CD4-positive, CD25-positive, alpha-beta regulatory T cell (primary cell): ENCODE measurements at regions not wholly inside any gene's neighbourhood (a gene's known extent, or its start where the extent isn't known, plus 50 kb on each side); places are given as distances from the start of the nearest gene placed in this dataset.

Experiments used
- ATAC-seq, 2 donors: fragments of 150-1000 bp; cut with Tn5 transposase; one replicate each; pipeline ENCODE4 v1.10.0; 2021; ENCODE audit warnings: low read depth in 2 of 2, moderate number of reproducible peaks in 2 of 2, moderate library complexity in 1 of 2
- DNase-seq, 3 donors: peaks; one replicate each; pipeline versions ENCODE4 v3.0.0 to v3.0.0-alpha.2; 2012 to 2022; ENCODE audit warnings: mixed read lengths in 1 of 3
- H3K27ac ChIP-seq: one replicate; pipeline ENCODE4 v1.7.0; 2013; ENCODE audit warnings: mild to moderate bottlenecking, low read length; ENCODE audit not compliant: insufficient read depth, poor library complexity, severe bottlenecking
- H3K27me3 ChIP-seq: one replicate; pipeline ENCODE4 v1.7.0; 2013; ENCODE audit warnings: low read length; ENCODE audit not compliant: control insufficient read depth, insufficient read depth
- H3K36me3 ChIP-seq: one replicate; pipeline ENCODE4 v1.7.0; 2013; ENCODE audit warnings: mild to moderate bottlenecking, low read length, moderate library complexity; ENCODE audit not compliant: control insufficient read depth, insufficient read depth
- H3K4me1 ChIP-seq: 2 replicates; pipeline ENCODE4 v1.7.0; 2013; ENCODE audit warnings: mild to moderate bottlenecking, low read length; ENCODE audit not compliant: insufficient read depth, control insufficient read depth, poor library complexity, severe bottlenecking
- H3K4me3 ChIP-seq: one replicate; pipeline ENCODE4 v1.7.0; 2013; ENCODE audit warnings: low read depth, mild to moderate bottlenecking, low read length, moderate library complexity
- H3K9me3 ChIP-seq, 2 experiments: 1 replicate in 1 of 2; 2 replicates in 1 of 2; pipeline ENCODE4 v1.7.0; 2013; ENCODE audit warnings: low read length in 2 of 2, mild to moderate bottlenecking in 1 of 2, moderate library complexity in 1 of 2; ENCODE audit not compliant: control insufficient read depth in 2 of 2
- H3K27ac Mint-ChIP-seq, 3 donors: one replicate each; pipeline ENCODE4 v1.8.0; 2020 to 2022; ENCODE audit warnings: mild to moderate bottlenecking in 3 of 3, mixed read lengths in 3 of 3, moderate library complexity in 2 of 3
- H3K27me3 Mint-ChIP-seq: one replicate; pipeline ENCODE4 v1.8.0; 2022; ENCODE audit warnings: mild to moderate bottlenecking, mixed read lengths
- H3K36me3 Mint-ChIP-seq: one replicate; pipeline ENCODE4 v1.8.0; 2020; ENCODE audit warnings: mixed read lengths
- H3K4me1 Mint-ChIP-seq, 4 donors: one replicate each; pipeline ENCODE4 v1.8.0; 2020 to 2022; ENCODE audit warnings: mixed read lengths in 4 of 4, mild to moderate bottlenecking in 1 of 4
- H3K4me3 Mint-ChIP-seq, 4 donors: one replicate each; pipeline ENCODE4 v1.8.0; 2020 to 2022; ENCODE audit warnings: mild to moderate bottlenecking in 4 of 4, mixed read lengths in 4 of 4, moderate library complexity in 3 of 4
- H3K9me3 Mint-ChIP-seq, 7 donors: one replicate each; pipeline ENCODE4 v1.8.0; 2020 to 2022; ENCODE audit warnings: mixed read lengths in 7 of 7, mild to moderate bottlenecking in 3 of 7, moderate library complexity in 2 of 7

DNA sequence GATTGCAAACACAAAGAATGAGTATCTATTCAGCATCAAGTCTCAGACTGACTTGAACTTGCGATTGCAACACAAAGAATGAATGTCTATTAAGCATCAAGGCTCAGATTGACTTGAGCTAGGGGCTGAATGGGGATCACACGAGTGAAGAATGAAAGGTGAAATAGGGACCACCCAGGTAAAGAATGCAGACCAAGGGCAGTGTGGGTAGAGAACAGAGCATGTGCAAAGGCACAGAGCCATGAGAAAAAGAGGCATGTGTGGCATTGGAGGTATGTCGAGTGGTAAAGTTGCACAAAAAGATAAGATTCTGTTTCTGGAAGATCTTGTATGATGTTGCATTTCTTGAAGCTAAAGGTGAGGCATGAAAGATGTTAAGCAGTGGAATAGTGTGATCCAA is 119.4 kb upstream of the GPR149 start:
- peaks cover 0 to 2% (median 0%) of the 10 kb centered on the region in 7 donors for H3K9me3 Mint-ChIP-seq
- no peaks in the 10 kb centered on the region for H3K4me1 Mint-ChIP-seq
- no peaks in the 10 kb centered on the region for H3K36me3 Mint-ChIP-seq

GRCh38 chr3:154548341-154548740 is 118.4 kb upstream of the GPR149 start:
- Histone ChIP-seq H3K4me1 (no peaks in the 10 kb centered on the region), H3K27me3 (no peaks in the 10 kb centered on the region), H3K9me3 (no peaks in the 10 kb centered on the region), H3K27ac (no peak overlapping the region), H3K36me3 (no peaks in the 10 kb centered on the region), H3K4me3 (no peak overlapping the region)
- DNase-seq (no peak), ATAC-seq (no peak)
- Mint-ChIP-seq H3K9me3 (peaks cover 0 to 4% (median 0%) of the 10 kb centered on the region in 7 donors), H3K4me3 (no peak overlapping the region), H3K27ac (no peak overlapping the region), H3K27me3 (no peaks in the 10 kb centered on the region), H3K36me3 (no peaks in the 10 kb centered on the region), H3K4me1 (no peaks in the 10 kb centered on the region)

More for the DNA sequence above, 119.4 kb upstream of the GPR149 start:
- Histone ChIP-seq H3K4me3 (no peak overlapping the region), H3K36me3 (no peaks in the 10 kb centered on the region), H3K27ac (no peak overlapping the region), H3K4me1 (no peaks in the 10 kb centered on the region), H3K9me3 (no peaks in the 10 kb centered on the region), H3K27me3 (no peaks in the 10 kb centered on the region)
- Mint-ChIP-seq H3K27me3 (no peaks in the 10 kb centered on the region), H3K27ac (no peak overlapping the region), H3K4me3 (no peak overlapping the region)
- DNase-seq, result no peak
- ATAC-seq, result no peak

GRCh38 chr3:154542837-154543236 is 112.8 kb upstream of the GPR149 start:
- DNase-seq, result no peak

DNA sequence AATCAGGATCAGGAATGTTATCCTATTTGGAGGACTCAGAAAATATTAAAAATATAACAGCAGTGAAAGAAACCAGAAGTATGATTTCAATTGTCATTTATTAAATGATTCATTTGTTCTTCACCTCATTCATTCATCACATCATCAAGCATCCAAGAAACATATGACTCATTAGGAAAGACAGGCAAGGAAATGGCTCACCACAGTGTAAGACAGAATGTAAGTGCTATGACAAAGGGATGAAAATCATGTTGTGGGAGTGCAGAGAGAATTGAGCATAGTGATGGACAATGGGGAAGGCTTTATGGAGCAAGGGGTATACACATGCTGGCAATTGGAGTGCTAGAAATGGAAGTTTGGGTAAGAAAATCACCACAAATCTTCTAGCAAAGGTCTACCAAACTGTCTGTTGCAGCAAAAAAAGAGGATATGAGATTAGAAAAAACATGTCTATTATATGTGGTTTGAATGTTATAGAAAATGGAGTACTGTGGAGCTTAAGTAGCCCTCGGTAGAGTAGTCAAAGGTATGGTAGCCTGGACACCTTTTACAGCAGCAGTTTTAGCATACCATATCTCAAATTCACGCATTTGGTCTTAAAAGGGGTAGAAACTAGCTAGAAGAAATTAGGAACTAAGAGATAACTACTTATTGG is 111.1 kb upstream of the GPR149 start:
- Histone ChIP-seq H3K4me1 (no peaks in the 10 kb centered on the region), H3K27me3 (no peaks in the 10 kb centered on the region), H3K4me3 (no peak overlapping the region), H3K36me3 (no peaks in the 10 kb centered on the region), H3K27ac (no peak overlapping the region), H3K9me3 (no peaks in the 10 kb centered on the region)
- ATAC-seq, result no peak
- Mint-ChIP-seq H3K4me1 (no peaks in the 10 kb centered on the region), H3K36me3 (no peaks in the 10 kb centered on the region), H3K27me3 (no peaks in the 10 kb centered on the region), H3K4me3 (no peak overlapping the region), H3K9me3 (peaks cover 0 to 9% (median 3%) of the 10 kb centered on the region in 7 donors), H3K27ac (no peak overlapping the region)
- DNase-seq, result no peak

More at GRCh38 chr3:154542837-154543236, 112.8 kb upstream of the GPR149 start:
- H3K4me1 Mint-ChIP-seq, result no peaks in the 10 kb centered on the region
- Histone ChIP-seq H3K27me3 (no peaks in the 10 kb centered on the region), H3K4me1 (no peaks in the 10 kb centered on the region), H3K27ac (no peak overlapping the region), H3K9me3 (no peaks in the 10 kb centered on the region), H3K36me3 (no peaks in the 10 kb centered on the region), H3K4me3 (no peak overlapping the region)
- no peak overlapping the region for H3K27ac Mint-ChIP-seq
- no peak for ATAC-seq
- no peaks in the 10 kb centered on the region for H3K27me3 Mint-ChIP-seq
- H3K9me3 Mint-ChIP-seq, result peaks cover 0 to 7% (median 2%) of the 10 kb centered on the region in 7 donors
- no peaks in the 10 kb centered on the region for H3K36me3 Mint-ChIP-seq
- H3K4me3 Mint-ChIP-seq, result no peak overlapping the region

DNA sequence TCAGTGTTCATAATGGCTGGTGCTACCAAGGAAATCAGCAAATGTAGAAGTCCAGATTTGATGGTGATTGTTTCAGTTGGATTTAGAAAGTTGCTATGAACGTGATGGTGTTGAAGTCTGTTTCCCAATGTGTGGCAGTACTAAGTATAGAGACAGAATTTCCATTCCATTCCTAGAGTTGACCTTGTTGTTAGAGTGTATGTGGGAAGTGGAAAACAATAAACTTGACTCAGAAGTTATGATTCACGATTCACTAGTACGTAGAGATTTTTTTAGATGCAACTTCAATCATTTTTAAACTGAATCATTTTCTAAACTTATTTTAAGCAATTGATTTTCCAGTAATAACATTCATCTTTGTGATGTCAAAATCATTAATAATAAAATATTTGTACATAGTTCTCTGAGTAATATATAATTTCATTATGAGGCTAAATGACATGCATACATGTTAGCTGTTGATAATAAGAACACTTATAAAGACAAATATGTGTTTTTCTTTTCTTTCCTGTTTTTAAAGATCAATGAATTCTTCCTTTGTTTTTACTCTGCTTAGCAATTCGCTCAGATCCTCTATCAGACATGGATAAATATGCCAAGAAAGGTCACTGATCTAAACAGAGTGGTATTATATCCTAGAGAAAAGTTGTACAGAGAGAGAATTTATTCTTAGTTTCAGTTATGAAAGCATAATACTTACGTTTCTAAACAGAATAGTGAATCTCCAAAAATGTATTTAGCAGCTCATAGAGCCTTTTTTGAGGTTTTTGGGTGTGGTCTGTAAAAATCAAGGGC is 108.8 kb upstream of the GPR149 start:
- H3K4me1 ChIP-seq, result no peaks in the 10 kb centered on the region
- H3K27ac ChIP-seq, result no peak overlapping the region
- Mint-ChIP-seq H3K36me3 (no peaks in the 10 kb centered on the region), H3K4me3 (no peak overlapping the region), H3K4me1 (no peaks in the 10 kb centered on the region), H3K27me3 (no peaks in the 10 kb centered on the region), H3K27ac (no peak overlapping the region), H3K9me3 (peaks cover 0 to 14% (median 4%) of the 10 kb centered on the region in 7 donors)
- ATAC-seq (no peak), DNase-seq (no peak)
- no peaks in the 10 kb centered on the region for H3K36me3 ChIP-seq
- no peak overlapping the region for H3K4me3 ChIP-seq
- no peaks in the 10 kb centered on the region for H3K9me3 ChIP-seq
- no peaks in the 10 kb centered on the region for H3K27me3 ChIP-seq

DNA sequence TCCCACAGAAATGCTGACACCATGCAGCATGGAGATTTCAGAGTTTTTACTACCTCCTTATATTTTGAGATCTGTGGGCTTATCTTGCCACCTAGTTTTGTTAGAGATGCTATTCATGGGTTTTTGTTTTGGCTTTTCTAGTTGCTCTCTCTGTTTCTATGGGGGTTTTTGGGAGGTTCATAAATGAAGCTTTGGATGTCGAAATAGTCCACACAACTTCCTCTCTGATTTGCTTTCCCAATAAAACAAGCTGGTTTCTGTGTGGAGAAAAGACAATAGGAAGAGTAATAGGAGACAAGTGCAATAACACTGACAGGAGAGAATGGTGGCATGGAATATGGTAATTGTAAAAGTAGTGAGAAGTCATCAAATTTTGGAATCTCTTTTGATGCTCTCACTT is 106.8 kb upstream of the GPR149 start:
- no peaks in the 10 kb centered on the region for H3K27me3 ChIP-seq
- peaks cover 0 to 11% (median 4%) of the 10 kb centered on the region in 7 donors for H3K9me3 Mint-ChIP-seq
- H3K27ac Mint-ChIP-seq, result no peak overlapping the region
- no peak overlapping the region for H3K27ac ChIP-seq
- no peaks in the 10 kb centered on the region for H3K36me3 ChIP-seq
- no peaks in the 10 kb centered on the region for H3K27me3 Mint-ChIP-seq
- H3K4me3 Mint-ChIP-seq, result no peak overlapping the region
- DNase-seq, result no peak
- no peaks in the 10 kb centered on the region for H3K9me3 ChIP-seq
- H3K4me3 ChIP-seq, result no peak overlapping the region
- ATAC-seq, result no peak
- H3K36me3 Mint-ChIP-seq, result no peaks in the 10 kb centered on the region
- no peaks in the 10 kb centered on the region for H3K4me1 Mint-ChIP-seq
- H3K4me1 ChIP-seq, result no peaks in the 10 kb centered on the region

- Histone ChIP-seq H3K36me3 (no peaks in the 10 kb centered on the region), H3K9me3 (no peaks in the 10 kb centered on the region), H3K27me3 (no peaks in the 10 kb centered on the region), H3K4me1 (no peaks in the 10 kb centered on the region), H3K4me3 (no peak overlapping the region), H3K27ac (no peak overlapping the region)
- no peak overlapping the region for H3K4me3 Mint-ChIP-seq
- no peak overlapping the region for H3K27ac Mint-ChIP-seq
- ATAC-seq (no peak), DNase-seq (no peak)
- peaks cover 0 to 10% (median 1%) of the 10 kb centered on the region in 7 donors for H3K9me3 Mint-ChIP-seq
- H3K4me1 Mint-ChIP-seq, result no peaks in the 10 kb centered on the region
- H3K36me3 Mint-ChIP-seq, result no peaks in the 10 kb centered on the region
- no peaks in the 10 kb centered on the region for H3K27me3 Mint-ChIP-seq
Observed at GRCh38 chr3:154522036-154522602, 92.1 kb upstream of the GPR149 start.
